GM12891 (cell line): ENCODE measurements at regions not wholly inside any gene's neighbourhood (a gene's known extent, or its start where the extent isn't known, plus 50 kb on each side); places are given as distances from the start of the nearest gene placed in this dataset.
"Not testable (repeated sequence)": the region's sequence is repeated elsewhere in the genome, so short reads cannot be mapped to it uniquely, and the experiment has no call there.

Source experiments
- PAX5 ChIP-seq: IDR thresholded peaks from 2 replicates; pipeline ENCODE4 v1.6.1; 2011; ENCODE audit warnings: low read length, moderate library complexity, mild to moderate bottlenecking; ENCODE audit not compliant: insufficient read depth, severe bottlenecking
- POLR2A ChIP-seq: IDR thresholded peaks from 2 replicates; pipeline ENCODE4 v1.6.1; 2011; ENCODE audit warnings: low read depth, low read length, control low read depth
- POLR2AphosphoS5 ChIP-seq: IDR thresholded peaks from 2 replicates; pipeline ENCODE4 v1.6.1; 2011; ENCODE audit warnings: low read depth, low read length, control low read depth
- POU2F2 ChIP-seq: IDR thresholded peaks from 2 replicates; pipeline ENCODE4 v1.6.1; 2011; ENCODE audit warnings: low read depth, mild to moderate bottlenecking, control low read depth, low read length, moderate library complexity
- SPI1 ChIP-seq: IDR thresholded peaks from 2 replicates; pipeline ENCODE4 v1.6.1; 2011; ENCODE audit warnings: low read depth, low read length, control low read depth
- TAF1 ChIP-seq: IDR thresholded peaks from 2 replicates; pipeline ENCODE4 v1.6.1; 2011; ENCODE audit warnings: low read depth, low read length, control low read depth

GRCh38 chr16:16549710-16550109 lies 170.8 kb downstream of the NPIPA7 start:
- not testable (repeated sequence) for TF ChIP-seq POLR2AphosphoS5, POLR2A, TAF1, PAX5, SPI1, POU2F2
